ENCODE measurements at regions not wholly inside any gene's neighbourhood (a gene's known extent, or its start where the extent isn't known, plus 50 kb on each side); places are given as distances from the start of the nearest gene placed in this dataset.

DNA sequence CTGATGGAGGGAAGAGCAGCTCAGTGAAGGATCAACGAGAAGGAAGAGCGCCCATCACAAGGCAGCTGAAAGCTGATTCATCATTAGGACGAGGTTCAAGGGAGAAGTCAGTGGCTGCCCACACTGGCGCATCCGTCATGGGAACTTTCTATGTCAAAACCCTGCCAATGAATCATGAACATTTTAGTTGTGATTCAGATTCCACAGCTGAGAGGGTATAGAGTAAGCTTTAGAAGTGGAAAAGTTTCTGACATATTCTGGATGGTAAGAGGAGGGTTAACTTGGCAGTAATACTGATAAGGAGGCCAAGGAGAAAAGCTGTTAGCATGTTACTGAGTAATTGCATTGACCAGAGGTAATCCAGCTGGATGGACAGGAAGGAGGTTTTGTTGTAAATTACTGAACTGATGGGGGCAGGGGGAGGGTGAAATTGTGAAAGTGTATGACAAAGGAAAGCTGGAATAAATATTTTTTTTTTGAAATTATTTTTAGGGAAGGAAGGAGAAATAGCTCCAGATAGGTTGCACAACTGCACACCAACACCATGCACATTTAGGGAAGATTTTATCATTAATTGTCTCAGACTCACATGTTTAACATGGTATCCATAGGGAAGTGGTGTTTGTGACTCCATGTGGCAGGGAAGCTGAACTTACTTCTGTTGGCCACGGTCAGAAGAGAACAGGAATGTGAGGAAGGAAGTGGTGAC, 78.3 kb upstream of the NRP1 start:
- Histone ChIP-seq H3K9me3 (ENCODE audit: low read length) (no peaks in the 10 kb centered on the region), H3K36me3 (ENCODE audit: insufficient read depth, low read length) (no peaks in the 10 kb centered on the region), H3K27ac (ENCODE audit: low read depth, low read length) (no peak overlapping the region), H3K27me3 (ENCODE audit: control insufficient read depth in 1 of 2, insufficient read depth in 2 of 2, low read length in 2 of 2) (no peaks in the 10 kb centered on the region), H3K9ac (ENCODE audit: low read length) (no peak overlapping the region), H3K4me1 (ENCODE audit: insufficient read depth, low read length) (peaks cover 7% of the 10 kb centered on the region), H3K4me3 (ENCODE audit: low read depth in 1 of 2, low read length in 2 of 2) (no peak overlapping the region)

DNA sequence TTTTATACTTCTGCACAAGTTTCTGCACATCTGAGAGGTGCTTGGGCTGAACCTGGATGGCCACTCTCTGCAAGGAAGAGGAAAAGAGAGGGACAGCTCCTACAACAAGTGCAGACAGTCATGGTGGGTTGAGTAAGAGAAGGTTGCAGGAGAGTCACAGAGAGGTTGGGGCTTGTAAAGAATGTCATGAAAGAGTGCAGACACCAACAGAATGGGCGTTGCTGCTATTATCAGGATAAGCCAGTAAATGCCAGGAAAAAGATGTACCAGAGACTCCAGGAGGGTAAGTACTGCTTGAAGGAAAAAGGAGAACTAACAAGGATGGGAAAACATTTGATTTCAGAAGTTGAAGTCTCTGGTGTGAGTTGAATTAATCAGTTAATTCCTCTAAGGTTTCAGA, 77.8 kb upstream of the NRP1 start:
- H3K9me3 ChIP-seq (ENCODE audit: low read length), result no peaks in the 10 kb centered on the region
- no peak overlapping the region for H3K27ac ChIP-seq (ENCODE audit: low read depth, low read length)

DNA sequence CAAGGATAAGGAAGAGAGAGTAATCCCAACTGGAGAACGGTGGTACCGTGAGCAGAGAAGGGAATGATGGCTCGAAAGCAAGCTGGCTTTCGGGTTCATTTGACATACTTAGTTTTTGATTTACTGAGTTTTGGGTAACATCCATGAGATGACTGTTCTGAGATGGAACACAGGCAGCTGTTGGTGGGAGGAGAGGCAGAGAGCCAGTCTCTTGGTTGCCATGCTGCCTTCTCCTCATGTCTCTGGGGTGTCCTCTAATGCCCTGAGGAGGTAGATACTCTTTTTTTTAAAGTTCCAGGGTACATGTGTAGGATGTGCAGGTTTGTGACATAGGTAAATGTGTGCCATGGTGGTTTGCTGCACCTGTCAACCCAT, 76.4 kb upstream of the NRP1 start:
- H3K36me3 ChIP-seq (ENCODE audit: insufficient read depth, low read length), result no peaks in the 10 kb centered on the region
- H3K27me3 ChIP-seq (ENCODE audit: control insufficient read depth in 1 of 2, insufficient read depth in 2 of 2, low read length in 2 of 2), result no peaks in the 10 kb centered on the region
- H3K9ac ChIP-seq (ENCODE audit: low read length), result no peak overlapping the region
- H3K27ac ChIP-seq (ENCODE audit: low read depth, low read length), result no peak overlapping the region
- no peaks in the 10 kb centered on the region for H3K9me3 ChIP-seq (ENCODE audit: low read length)
- no peak overlapping the region for H3K4me3 ChIP-seq (ENCODE audit: low read depth in 1 of 2, low read length in 2 of 2)
- H3K4me1 ChIP-seq (ENCODE audit: insufficient read depth, low read length), result peaks cover 7% of the 10 kb centered on the region

More for the DNA sequence above, 77.8 kb upstream of the NRP1 start:
- H3K27me3 ChIP-seq (ENCODE audit: control insufficient read depth in 1 of 2, insufficient read depth in 2 of 2, low read length in 2 of 2), result no peaks in the 10 kb centered on the region
- H3K4me1 ChIP-seq (ENCODE audit: insufficient read depth, low read length), result peaks cover 7% of the 10 kb centered on the region
- H3K9ac ChIP-seq (ENCODE audit: low read length), result no peak overlapping the region
- H3K4me3 ChIP-seq (ENCODE audit: low read depth in 1 of 2, low read length in 2 of 2), result no peak overlapping the region
- no peaks in the 10 kb centered on the region for H3K36me3 ChIP-seq (ENCODE audit: insufficient read depth, low read length)

DNA sequence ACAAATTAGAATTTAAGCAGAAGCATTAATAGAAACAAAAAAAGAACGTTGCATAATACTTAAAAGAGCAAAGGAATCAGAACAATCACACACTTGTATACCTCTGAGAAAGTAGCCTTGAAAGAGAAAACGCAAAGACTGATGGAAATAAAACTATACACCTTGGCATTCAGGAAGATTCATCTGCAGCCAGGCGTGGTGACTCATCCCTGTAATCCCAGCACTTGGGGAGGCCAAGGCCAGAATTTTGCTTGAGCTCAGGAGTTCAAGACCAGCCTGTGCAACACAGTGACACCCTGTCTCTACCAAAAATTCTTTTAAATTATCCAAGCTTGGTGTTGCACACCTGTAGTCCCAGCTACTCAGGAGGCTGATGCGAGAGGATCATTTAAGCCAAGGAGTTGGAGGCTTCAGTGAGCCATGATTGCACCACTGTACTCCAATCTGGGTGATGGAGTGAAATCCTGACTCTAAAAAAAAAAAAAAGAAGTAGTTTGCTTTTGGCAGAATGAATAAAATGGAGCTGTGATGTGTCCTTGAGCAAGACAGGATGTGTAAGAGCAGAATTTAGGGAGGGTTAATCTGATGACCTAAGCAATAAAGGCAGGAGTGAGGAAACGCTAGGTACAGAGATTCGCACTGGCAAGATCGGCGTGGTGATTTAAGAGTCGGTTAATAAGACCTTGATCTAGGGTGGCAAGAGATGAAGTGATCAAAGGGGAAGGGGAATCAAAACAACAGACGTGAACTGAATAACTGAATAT, 75.8 kb upstream of the NRP1 start:
- Histone ChIP-seq H3K27me3 (ENCODE audit: control insufficient read depth in 1 of 2, insufficient read depth in 2 of 2, low read length in 2 of 2) (no peaks in the 10 kb centered on the region), H3K4me3 (ENCODE audit: low read depth in 1 of 2, low read length in 2 of 2) (no peak overlapping the region), H3K36me3 (ENCODE audit: insufficient read depth, low read length) (no peaks in the 10 kb centered on the region), H3K4me1 (ENCODE audit: insufficient read depth, low read length) (peaks cover 7% of the 10 kb centered on the region), H3K9ac (ENCODE audit: low read length) (no peak overlapping the region), H3K27ac (ENCODE audit: low read depth, low read length) (no peak overlapping the region), H3K9me3 (ENCODE audit: low read length) (no peaks in the 10 kb centered on the region)

DNA sequence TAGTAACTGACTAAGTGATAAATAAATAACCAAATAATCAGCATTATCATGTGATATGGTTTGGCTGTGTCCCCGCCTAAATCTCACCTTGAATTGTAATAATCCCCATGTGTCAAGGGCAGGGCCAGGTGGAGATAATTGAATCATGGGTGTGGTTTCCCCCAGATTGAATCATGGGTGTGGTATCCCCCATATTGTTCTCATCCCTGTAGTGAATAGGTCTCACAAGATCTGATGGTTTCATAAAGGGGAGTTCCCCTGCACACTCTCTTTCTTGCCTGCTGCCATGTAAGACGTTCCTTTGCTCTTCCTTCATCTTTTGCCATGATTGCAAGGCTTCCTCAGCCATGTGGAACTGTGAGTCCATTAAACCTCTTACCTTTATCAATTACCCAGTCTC, 72.1 kb upstream of the NRP1 start:
- H3K9ac ChIP-seq (ENCODE audit: low read length), result no peak overlapping the region
- H3K27ac ChIP-seq (ENCODE audit: low read depth, low read length), result no peak overlapping the region
- H3K4me1 ChIP-seq (ENCODE audit: insufficient read depth, low read length), result peaks cover 8% of the 10 kb centered on the region
- H3K36me3 ChIP-seq (ENCODE audit: insufficient read depth, low read length), result no peaks in the 10 kb centered on the region
- no peaks in the 10 kb centered on the region for H3K9me3 ChIP-seq (ENCODE audit: low read length)
- H3K4me3 ChIP-seq (ENCODE audit: low read depth in 1 of 2, low read length in 2 of 2), result no peak overlapping the region
- H3K27me3 ChIP-seq (ENCODE audit: control insufficient read depth in 1 of 2, insufficient read depth in 2 of 2, low read length in 2 of 2), result no peaks in the 10 kb centered on the region

DNA sequence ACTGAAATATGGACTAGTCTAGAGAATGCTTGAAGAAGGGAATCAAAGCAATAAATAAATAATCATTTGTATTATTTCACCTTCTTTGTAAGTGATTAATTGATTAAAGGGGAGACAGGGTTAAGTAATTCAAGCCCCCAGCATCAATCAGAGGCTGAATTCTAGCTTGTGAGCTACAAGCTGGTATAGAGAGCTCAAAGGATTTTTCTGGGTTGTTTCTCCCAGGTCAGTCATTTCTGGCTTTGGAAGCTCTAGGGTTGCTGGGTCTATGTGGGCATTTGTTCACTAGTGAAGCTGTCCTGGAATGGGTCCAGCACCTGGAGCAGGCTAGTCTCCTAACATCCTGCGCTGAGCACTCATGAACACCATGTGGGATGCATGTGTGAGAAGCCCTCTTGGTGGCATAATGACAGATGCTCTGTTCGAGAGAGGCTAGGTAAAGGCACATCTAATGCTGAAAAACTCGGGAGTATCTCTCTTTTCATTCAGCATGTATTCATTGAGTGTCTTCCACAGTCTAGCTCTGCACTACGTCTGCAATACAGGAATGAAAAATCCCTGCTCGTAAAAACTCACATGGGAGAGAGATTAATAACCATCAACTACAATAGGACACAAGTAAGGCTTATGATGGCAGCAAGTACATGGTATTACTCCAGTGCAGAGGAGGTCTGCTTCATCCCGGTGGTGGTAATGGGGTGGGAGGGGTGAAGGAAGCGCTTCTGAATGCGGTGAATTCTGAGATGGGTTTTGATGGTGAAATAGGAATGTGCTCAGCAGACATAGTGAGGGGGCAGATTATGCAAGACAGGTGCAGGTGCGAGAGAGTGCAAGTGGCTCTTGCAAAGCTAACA, 68.0 kb upstream of the NRP1 start:
- no peaks in the 10 kb centered on the region for H3K27me3 ChIP-seq (ENCODE audit: control insufficient read depth in 1 of 2, insufficient read depth in 2 of 2, low read length in 2 of 2)
- H3K36me3 ChIP-seq (ENCODE audit: insufficient read depth, low read length), result no peaks in the 10 kb centered on the region
- H3K9ac ChIP-seq (ENCODE audit: low read length), result no peak overlapping the region
- no peak overlapping the region for H3K4me3 ChIP-seq (ENCODE audit: low read depth in 1 of 2, low read length in 2 of 2)
- peaks cover 8% of the 10 kb centered on the region for H3K4me1 ChIP-seq (ENCODE audit: insufficient read depth, low read length)
- H3K9me3 ChIP-seq (ENCODE audit: low read length), result no peaks in the 10 kb centered on the region
- no peak overlapping the region for H3K27ac ChIP-seq (ENCODE audit: low read depth, low read length)

DNA sequence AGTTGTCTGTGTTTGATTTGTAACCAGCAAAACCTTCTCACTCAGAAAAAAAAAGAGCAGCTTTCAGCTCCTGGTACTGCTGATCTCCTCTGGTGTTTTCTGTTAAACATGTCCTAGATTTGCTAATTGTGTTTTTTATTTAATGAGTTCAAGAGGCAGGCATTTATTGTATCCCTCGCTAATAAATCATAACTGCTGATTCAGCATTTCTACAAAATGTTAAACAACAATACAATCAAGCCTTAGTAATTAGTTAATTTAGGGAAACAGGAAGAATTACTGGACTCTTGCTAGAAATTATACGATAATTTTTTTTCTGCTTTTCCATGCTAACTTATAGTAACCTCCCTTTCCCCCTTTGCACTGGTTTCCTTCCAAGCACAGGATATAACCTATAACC, 66.8 kb upstream of the NRP1 start:
- H3K9ac ChIP-seq (ENCODE audit: low read length), result no peak overlapping the region
- peaks cover 8% of the 10 kb centered on the region for H3K4me1 ChIP-seq (ENCODE audit: insufficient read depth, low read length)
- H3K27ac ChIP-seq (ENCODE audit: low read depth, low read length), result no peak overlapping the region
- H3K36me3 ChIP-seq (ENCODE audit: insufficient read depth, low read length), result no peaks in the 10 kb centered on the region
- no peak overlapping the region for H3K4me3 ChIP-seq (ENCODE audit: low read depth in 1 of 2, low read length in 2 of 2)
- H3K9me3 ChIP-seq (ENCODE audit: low read length), result no peaks in the 10 kb centered on the region
- H3K27me3 ChIP-seq (ENCODE audit: control insufficient read depth in 1 of 2, insufficient read depth in 2 of 2, low read length in 2 of 2), result no peaks in the 10 kb centered on the region

DNA sequence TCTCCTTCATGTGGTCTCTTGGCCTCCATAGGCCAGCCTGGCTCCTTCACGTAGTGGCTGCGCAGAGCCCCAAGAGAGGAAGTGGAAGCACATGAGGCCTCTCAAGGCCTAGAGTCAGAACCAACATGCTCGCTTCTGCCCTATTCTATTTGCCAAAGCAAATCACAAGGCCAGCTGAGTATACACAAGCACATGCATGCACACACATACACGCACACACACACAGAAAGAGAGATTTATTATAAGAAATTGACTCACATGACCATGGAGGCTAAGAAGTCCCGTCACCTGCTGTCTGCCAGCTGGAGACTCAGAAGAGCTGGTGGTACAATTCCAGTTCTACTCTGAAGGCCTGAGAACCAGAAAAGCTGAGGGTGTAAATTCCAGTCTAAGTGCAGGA, 64.3 kb upstream of the NRP1 start:
- no peak overlapping the region for H3K4me3 ChIP-seq (ENCODE audit: low read depth in 1 of 2, low read length in 2 of 2)
- no peaks in the 10 kb centered on the region for H3K27me3 ChIP-seq (ENCODE audit: control insufficient read depth in 1 of 2, insufficient read depth in 2 of 2, low read length in 2 of 2)
- H3K27ac ChIP-seq (ENCODE audit: low read depth, low read length), result no peak overlapping the region
- peaks cover 8% of the 10 kb centered on the region for H3K4me1 ChIP-seq (ENCODE audit: insufficient read depth, low read length)
- H3K36me3 ChIP-seq (ENCODE audit: insufficient read depth, low read length), result no peaks in the 10 kb centered on the region
- H3K9me3 ChIP-seq (ENCODE audit: low read length), result no peaks in the 10 kb centered on the region
- no peak overlapping the region for H3K9ac ChIP-seq (ENCODE audit: low read length)

DNA sequence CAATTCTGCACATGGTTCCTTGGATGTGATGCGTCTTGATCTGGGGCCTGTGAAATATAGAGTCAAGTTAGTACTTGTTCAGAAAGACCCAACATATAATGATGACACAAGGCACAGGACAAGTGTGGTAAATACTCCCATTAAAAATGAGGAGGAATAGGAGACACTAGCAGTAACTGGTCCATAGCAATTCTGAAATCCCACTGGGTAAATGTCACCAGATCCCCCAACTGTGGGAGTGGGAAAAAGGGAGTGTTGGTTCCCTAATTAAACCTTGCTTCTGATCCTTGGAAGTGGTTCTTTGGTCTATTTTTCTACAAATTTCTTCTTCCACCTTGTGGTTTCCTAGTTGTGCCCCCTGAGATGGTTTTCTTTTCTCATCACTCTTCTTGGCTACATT, 62.5 kb upstream of the NRP1 start:
- no peak overlapping the region for H3K9ac ChIP-seq (ENCODE audit: low read length)
- no peaks in the 10 kb centered on the region for H3K4me1 ChIP-seq (ENCODE audit: insufficient read depth, low read length)
- H3K36me3 ChIP-seq (ENCODE audit: insufficient read depth, low read length), result no peaks in the 10 kb centered on the region
- no peak overlapping the region for H3K4me3 ChIP-seq (ENCODE audit: low read depth in 1 of 2, low read length in 2 of 2)
- no peak overlapping the region for H3K27ac ChIP-seq (ENCODE audit: low read depth, low read length)
- H3K9me3 ChIP-seq (ENCODE audit: low read length), result no peaks in the 10 kb centered on the region
- no peaks in the 10 kb centered on the region for H3K27me3 ChIP-seq (ENCODE audit: control insufficient read depth in 1 of 2, insufficient read depth in 2 of 2, low read length in 2 of 2)

DNA sequence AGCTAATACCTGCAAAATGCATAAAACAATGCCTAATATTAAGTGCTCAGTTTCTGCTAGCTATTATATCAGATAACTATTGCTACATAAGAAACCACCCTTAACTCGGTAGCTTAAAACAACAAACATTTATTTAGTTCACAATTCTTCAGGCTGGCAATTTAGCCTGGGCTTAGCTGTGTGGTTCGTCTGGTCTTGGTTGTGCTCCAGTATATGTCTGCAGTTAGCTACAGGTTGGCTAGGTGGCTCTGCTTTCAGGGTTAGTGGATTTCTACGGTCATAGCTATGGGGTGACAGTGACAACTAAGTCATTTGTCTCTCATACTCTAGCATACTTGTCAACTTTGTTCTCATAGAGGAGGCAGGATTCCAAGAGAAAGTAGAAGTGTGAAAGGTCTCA, 61.8 kb upstream of the NRP1 start:
- Histone ChIP-seq H3K4me3 (ENCODE audit: low read depth in 1 of 2, low read length in 2 of 2) (no peak overlapping the region), H3K9me3 (ENCODE audit: low read length) (no peaks in the 10 kb centered on the region), H3K27me3 (ENCODE audit: control insufficient read depth in 1 of 2, insufficient read depth in 2 of 2, low read length in 2 of 2) (no peaks in the 10 kb centered on the region), H3K4me1 (ENCODE audit: insufficient read depth, low read length) (no peaks in the 10 kb centered on the region), H3K9ac (ENCODE audit: low read length) (no peak overlapping the region), H3K27ac (ENCODE audit: low read depth, low read length) (no peak overlapping the region), H3K36me3 (ENCODE audit: insufficient read depth, low read length) (no peaks in the 10 kb centered on the region)

DNA sequence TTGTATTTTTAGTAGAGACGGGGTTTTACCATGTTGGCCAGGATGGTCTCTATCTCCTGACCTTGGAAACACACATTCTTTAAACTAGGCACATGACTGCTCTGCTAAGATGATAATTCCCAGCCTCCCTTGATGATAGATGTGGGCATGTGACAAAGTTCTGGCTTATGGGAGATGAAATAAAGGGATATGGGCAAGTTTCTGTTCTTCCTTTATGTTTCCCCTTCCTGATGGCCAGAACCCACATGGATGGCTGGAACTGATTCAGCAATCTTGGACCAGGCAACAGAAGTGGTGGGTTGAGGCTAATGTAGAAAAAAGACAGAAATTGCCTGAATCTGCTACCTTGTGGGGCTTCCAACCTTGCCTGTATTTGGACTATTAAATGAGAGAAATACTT, 60.7 kb upstream of the NRP1 start:
- H3K27me3 ChIP-seq (ENCODE audit: control insufficient read depth in 1 of 2, insufficient read depth in 2 of 2, low read length in 2 of 2), result no peaks in the 10 kb centered on the region
- H3K36me3 ChIP-seq (ENCODE audit: insufficient read depth, low read length), result no peaks in the 10 kb centered on the region
- H3K9ac ChIP-seq (ENCODE audit: low read length), result no peak overlapping the region
- no peaks in the 10 kb centered on the region for H3K9me3 ChIP-seq (ENCODE audit: low read length)
- H3K27ac ChIP-seq (ENCODE audit: low read depth, low read length), result no peak overlapping the region
- H3K4me3 ChIP-seq (ENCODE audit: low read depth in 1 of 2, low read length in 2 of 2), result no peak overlapping the region
- H3K4me1 ChIP-seq (ENCODE audit: insufficient read depth, low read length), result no peaks in the 10 kb centered on the region

Data from muscle layer of colon (tissue), 2 donors.